HUDEP-2 (cell line): ENCODE measurements at regions not wholly inside any gene's neighbourhood (a gene's known extent, or its start where the extent isn't known, plus 50 kb on each side); places are given as distances from the start of the nearest gene placed in this dataset.

Source experiments
- DNase-seq, 76 experiments: peaks; one replicate each; lab custom pipeline; 2025; ENCODE audit not compliant: unreplicated experiment in 76 of 76; lab: John Stamatoyannopoulos, UW

GRCh38 chr6:88558981-88559380 lies 392.8 kb upstream of the CNR1 start:
- DNase-seq = no peak

GRCh38 chr6:88556663-88557062 lies 390.5 kb upstream of the CNR1 start:
- no peak for DNase-seq

- no peak for DNase-seq
Measured at GRCh38 chr6:88548891-88549505, 382.9 kb upstream of the CNR1 start.

GRCh38 chr6:88547768-88548167 lies 381.6 kb upstream of the CNR1 start:
- DNase-seq = no peak

GRCh38 chr6:88545991-88546390 lies 379.8 kb upstream of the CNR1 start:
- DNase-seq = no peak

- DNase-seq = no peak
Measured at GRCh38 chr6:88544986-88545612, 379.0 kb upstream of the CNR1 start.

- DNase-seq = no peak
Measured at GRCh38 chr6:88539295-88539764, 373.2 kb upstream of the CNR1 start.

GRCh38 chr6:88538840-88539239 lies 372.7 kb upstream of the CNR1 start:
- DNase-seq = no peak

- DNase-seq = peak in 12 of 76 experiments; percentile 2 to 21 (median 13)
Measured at GRCh38 chr6:88538130-88538706, 372.1 kb upstream of the CNR1 start.

GRCh38 chr6:88536071-88536625 lies 370.0 kb upstream of the CNR1 start:
- DNase-seq = no peak

- no peak for DNase-seq
Measured at GRCh38 chr6:88535306-88535705, 369.2 kb upstream of the CNR1 start.

- no peak for DNase-seq
Measured at GRCh38 chr6:88532241-88532860, 366.2 kb upstream of the CNR1 start.

GRCh38 chr6:88529726-88530125 lies 363.6 kb upstream of the CNR1 start:
- no peak for DNase-seq

- DNase-seq = no peak
Measured at GRCh38 chr6:88520445-88520844, 354.3 kb upstream of the CNR1 start.

- no peak for DNase-seq
Measured at GRCh38 chr6:88520017-88520338, 353.8 kb upstream of the CNR1 start.

GRCh38 chr6:88519301-88520016 lies 353.3 kb upstream of the CNR1 start:
- DNase-seq = no peak

- no peak for DNase-seq
Measured at GRCh38 chr6:88517737-88518136, 351.6 kb upstream of the CNR1 start.

- no peak for DNase-seq
Measured at GRCh38 chr6:88513920-88514319, 347.8 kb upstream of the CNR1 start.

GRCh38 chr6:88513471-88513870 lies 347.3 kb upstream of the CNR1 start:
- DNase-seq = no peak

GRCh38 chr6:88512951-88513350 lies 346.8 kb upstream of the CNR1 start:
- no peak for DNase-seq

GRCh38 chr6:88502391-88502790 lies 336.2 kb upstream of the CNR1 start:
- DNase-seq = no peak
